ENCODE measurements at regions not wholly inside any gene's neighbourhood (a gene's known extent, or its start where the extent isn't known, plus 50 kb on each side); places are given as distances from the start of the nearest gene placed in this dataset.

- no peak overlapping the region for H3K4me3 Mint-ChIP-seq
- no peak for DNase-seq
- H3K27me3 Mint-ChIP-seq (ENCODE audit: insufficient read depth), result peaks cover 11% of the 10 kb centered on the region
- no peaks in the 10 kb centered on the region for H3K36me3 Mint-ChIP-seq (ENCODE audit: low read depth)
- peaks cover 12% of the 10 kb centered on the region for H3K4me1 Mint-ChIP-seq (ENCODE audit: low read depth)
- H3K9me3 Mint-ChIP-seq, result peaks cover 8% of the 10 kb centered on the region
- TF ChIP-seq CTCF (IDR thresholded peaks at IDR 0.05), result no peak
- H3K27ac Mint-ChIP-seq, result no peak overlapping the region
These were observed 159.8 kb downstream of the HS3ST3B1 start for GRCh38 chr17:14460516-14461226.

- no peaks in the 10 kb centered on the region for H3K36me3 Mint-ChIP-seq (ENCODE audit: low read depth)
- no peak overlapping the region for H3K4me3 Mint-ChIP-seq
- DNase-seq, result no peak
- peaks cover 8% of the 10 kb centered on the region for H3K4me1 Mint-ChIP-seq (ENCODE audit: low read depth)
- H3K27ac Mint-ChIP-seq, result no peak overlapping the region
- peaks cover 11% of the 10 kb centered on the region for H3K27me3 Mint-ChIP-seq (ENCODE audit: insufficient read depth)
- peaks cover 8% of the 10 kb centered on the region for H3K9me3 Mint-ChIP-seq
- TF ChIP-seq CTCF (IDR thresholded peaks at IDR 0.05), result no peak
These were observed 159.1 kb downstream of the HS3ST3B1 start for GRCh38 chr17:14459955-14460354.

- no peak for TF ChIP-seq CTCF (IDR thresholded peaks at IDR 0.05)
- Mint-ChIP-seq H3K36me3 (ENCODE audit: low read depth) (no peaks in the 10 kb centered on the region), H3K4me1 (ENCODE audit: low read depth) (no peaks in the 10 kb centered on the region), H3K27me3 (ENCODE audit: insufficient read depth) (peaks cover 11% of the 10 kb centered on the region), H3K27ac (no peak overlapping the region), H3K4me3 (no peak overlapping the region), H3K9me3 (peaks cover 8% of the 10 kb centered on the region)
- no peak for DNase-seq
These were observed 157.8 kb downstream of the HS3ST3B1 start for GRCh38 chr17:14458724-14459123.

GRCh38 chr17:14454746-14455145 lies 153.9 kb downstream of the HS3ST3B1 start:
- no peaks in the 10 kb centered on the region for H3K36me3 Mint-ChIP-seq (ENCODE audit: low read depth)
- H3K27ac Mint-ChIP-seq, result no peak overlapping the region
- no peak for TF ChIP-seq CTCF (IDR thresholded peaks at IDR 0.05)
- H3K4me1 Mint-ChIP-seq (ENCODE audit: low read depth), result no peaks in the 10 kb centered on the region
- peaks cover 4% of the 10 kb centered on the region for H3K27me3 Mint-ChIP-seq (ENCODE audit: insufficient read depth)
- no peak for DNase-seq
- no peak overlapping the region for H3K4me3 Mint-ChIP-seq
- H3K9me3 Mint-ChIP-seq, result peaks cover 8% of the 10 kb centered on the region

GRCh38 chr17:14452856-14453255 lies 152.0 kb downstream of the HS3ST3B1 start:
- H3K27ac Mint-ChIP-seq, result no peak overlapping the region
- peaks cover 4% of the 10 kb centered on the region; the same call in 1 of the 2 replicates for H3K9me3 Mint-ChIP-seq
- no peaks in the 10 kb centered on the region for H3K36me3 Mint-ChIP-seq (ENCODE audit: low read depth)
- TF ChIP-seq CTCF (IDR thresholded peaks at IDR 0.05), result no peak
- DNase-seq, result no peak
- peaks cover 4% of the 10 kb centered on the region; the same call in 1 of the 2 replicates for H3K27me3 Mint-ChIP-seq (ENCODE audit: insufficient read depth)
- no peak overlapping the region for H3K4me3 Mint-ChIP-seq
- H3K4me1 Mint-ChIP-seq (ENCODE audit: low read depth), result no peaks in the 10 kb centered on the region
